Spinal cord (tissue), 9 donors: ENCODE measurements at regions not wholly inside any gene's neighbourhood (a gene's known extent, or its start where the extent isn't known, plus 50 kb on each side); places are given as distances from the start of the nearest gene placed in this dataset.

ENCODE experiments used
- DNase-seq, 6 donors: peaks; one replicate each; pipeline versions ENCODE4 v3.0.0 to v3.0.0-alpha.2; 2013 to 2015; ENCODE audit warnings: low spot score in 6 of 6, low read depth in 4 of 6
- H3K27ac ChIP-seq: one replicate; pipeline ENCODE4 v1.5.1; 2013; ENCODE audit warnings: low read depth, low read length, control low read depth
- H3K27me3 ChIP-seq: one replicate; pipeline ENCODE4 v1.6.1; 2013; ENCODE audit warnings: low read length; ENCODE audit not compliant: control insufficient read depth, insufficient read depth
- H3K36me3 ChIP-seq: one replicate; pipeline ENCODE4 v1.6.1; 2013; ENCODE audit warnings: low read length; ENCODE audit not compliant: control insufficient read depth, insufficient read depth
- H3K4me1 ChIP-seq: one replicate; pipeline ENCODE4 v1.6.1; 2013; ENCODE audit warnings: low read length; ENCODE audit not compliant: control insufficient read depth, insufficient read depth
- H3K4me3 ChIP-seq: one replicate; pipeline ENCODE4 v1.5.1; 2013; ENCODE audit warnings: low read depth, low read length, control low read depth
- H3K9me3 ChIP-seq: one replicate; pipeline ENCODE4 v1.6.1; 2013; ENCODE audit warnings: low read length; ENCODE audit not compliant: control insufficient read depth, insufficient read depth
- WGBS: methylation state at CpG from one replicate; pipeline ENCODE4 v1.1.5; 2013; ENCODE audit warnings: missing lambda C conversion rate; ENCODE audit not compliant: insufficient coverage; 5-methylcytosine and 5-hydroxymethylcytosine counted together
- donor health status: healthy.

GRCh38 chr3:105950881-105951600 is 82.2 kb upstream of the CBLB start:
- Histone ChIP-seq H3K36me3 (no peaks in the 10 kb centered on the region), H3K4me3 (no peak overlapping the region), H3K9me3 (no peaks in the 10 kb centered on the region), H3K27ac (no peak overlapping the region), H3K4me1 (no peaks in the 10 kb centered on the region), H3K27me3 (no peaks in the 10 kb centered on the region)
- no CpG with 5 or more reads among the region's 2 CpGs for WGBS
- no peak for DNase-seq

- DNase-seq, result no peak
- H3K9me3 ChIP-seq, result no peaks in the 10 kb centered on the region
- WGBS, result no CpG with 5 or more reads among the region's 1 CpG
- H3K27ac ChIP-seq, result no peak overlapping the region
- H3K4me3 ChIP-seq, result no peak overlapping the region
- no peaks in the 10 kb centered on the region for H3K4me1 ChIP-seq
- H3K36me3 ChIP-seq, result no peaks in the 10 kb centered on the region
- no peaks in the 10 kb centered on the region for H3K27me3 ChIP-seq
Measured at GRCh38 chr3:105953831-105954230, 85.0 kb upstream of the CBLB start.

- Histone ChIP-seq H3K4me3 (no peak overlapping the region), H3K36me3 (no peaks in the 10 kb centered on the region), H3K4me1 (no peaks in the 10 kb centered on the region), H3K27ac (no peak overlapping the region), H3K9me3 (no peaks in the 10 kb centered on the region), H3K27me3 (no peaks in the 10 kb centered on the region)
- no CpG with 5 or more reads among the region's 1 CpG for WGBS
- DNase-seq, result no peak
Measured at GRCh38 chr3:105956306-105956705, 87.5 kb upstream of the CBLB start.

GRCh38 chr3:105957722-105958121 is 88.9 kb upstream of the CBLB start:
- H3K36me3 ChIP-seq, result no peaks in the 10 kb centered on the region
- 86% methylated on average over 1 of the region's 5 CpGs for WGBS
- no peak for DNase-seq

GRCh38 chr3:105958237-105959000 is 89.6 kb upstream of the CBLB start:
- H3K36me3 ChIP-seq, result no peaks in the 10 kb centered on the region
- H3K4me3 ChIP-seq, result no peak overlapping the region
- H3K9me3 ChIP-seq, result no peaks in the 10 kb centered on the region
- peak in 1 of 6 donors; percentile 16 for DNase-seq
- H3K4me1 ChIP-seq, result no peaks in the 10 kb centered on the region
- 100% methylated on average over 2 of the region's 5 CpGs for WGBS
- no peaks in the 10 kb centered on the region for H3K27me3 ChIP-seq
- H3K27ac ChIP-seq, result no peak overlapping the region

More at GRCh38 chr3:105957722-105958121, 88.9 kb upstream of the CBLB start:
- Histone ChIP-seq H3K4me3 (no peak overlapping the region), H3K4me1 (no peaks in the 10 kb centered on the region), H3K27ac (no peak overlapping the region), H3K9me3 (no peaks in the 10 kb centered on the region), H3K27me3 (no peaks in the 10 kb centered on the region)

GRCh38 chr3:105959851-105960250 is 91.0 kb upstream of the CBLB start:
- H3K9me3 ChIP-seq, result no peaks in the 10 kb centered on the region
- no peak overlapping the region for H3K4me3 ChIP-seq
- H3K4me1 ChIP-seq, result no peaks in the 10 kb centered on the region
- no CpG with 5 or more reads among the region's 3 CpGs for WGBS
- no peaks in the 10 kb centered on the region for H3K27me3 ChIP-seq
- no peak overlapping the region for H3K27ac ChIP-seq
- H3K36me3 ChIP-seq, result no peaks in the 10 kb centered on the region
- no peak for DNase-seq

GRCh38 chr3:105960381-105960780 is 91.6 kb upstream of the CBLB start:
- H3K4me3 ChIP-seq, result no peak overlapping the region

GRCh38 chr3:105963161-105963560 is 94.3 kb upstream of the CBLB start:
- no CpG with 5 or more reads among the region's 1 CpG for WGBS

More at GRCh38 chr3:105960381-105960780, 91.6 kb upstream of the CBLB start:
- H3K4me1 ChIP-seq, result no peaks in the 10 kb centered on the region
- DNase-seq, result no peak
- WGBS, result 79% methylated on average over 2 of the region's 5 CpGs
- no peaks in the 10 kb centered on the region for H3K36me3 ChIP-seq
- H3K27me3 ChIP-seq, result no peaks in the 10 kb centered on the region
- H3K27ac ChIP-seq, result no peak overlapping the region
- no peaks in the 10 kb centered on the region for H3K9me3 ChIP-seq

GRCh38 chr3:105965384-105965783 is 96.6 kb upstream of the CBLB start:
- no peaks in the 10 kb centered on the region for H3K9me3 ChIP-seq
- no peaks in the 10 kb centered on the region for H3K27me3 ChIP-seq
- WGBS, result no CpG with 5 or more reads among the region's 3 CpGs
- no peak overlapping the region for H3K27ac ChIP-seq
- H3K4me1 ChIP-seq, result no peaks in the 10 kb centered on the region
- DNase-seq, result peak in 2 of 6 donors; percentile 17 to 78
- H3K36me3 ChIP-seq, result no peaks in the 10 kb centered on the region
- H3K4me3 ChIP-seq, result no peak overlapping the region

More at GRCh38 chr3:105963161-105963560, 94.3 kb upstream of the CBLB start:
- Histone ChIP-seq H3K27ac (no peak overlapping the region), H3K9me3 (no peaks in the 10 kb centered on the region), H3K27me3 (no peaks in the 10 kb centered on the region), H3K4me1 (no peaks in the 10 kb centered on the region), H3K36me3 (no peaks in the 10 kb centered on the region), H3K4me3 (no peak overlapping the region)
- no peak for DNase-seq

GRCh38 chr3:105967117-105967516 is 98.3 kb upstream of the CBLB start:
- DNase-seq, result peak in 1 of 6 donors; percentile 26
- Histone ChIP-seq H3K4me1 (no peaks in the 10 kb centered on the region), H3K4me3 (no peak overlapping the region), H3K36me3 (no peaks in the 10 kb centered on the region), H3K27me3 (no peaks in the 10 kb centered on the region), H3K9me3 (peaks cover 2% of the 10 kb centered on the region), H3K27ac (no peak overlapping the region)
- WGBS, result no CpG with 5 or more reads among the region's 1 CpG
